Erythroblast (primary cell): ENCODE measurements at regions not wholly inside any gene's neighbourhood (a gene's known extent, or its start where the extent isn't known, plus 50 kb on each side); places are given as distances from the start of the nearest gene placed in this dataset.

Experiments used
- GATA1 ChIP-seq: IDR thresholded peaks from 2 replicates; pipeline ENCODE4 v1.6.1; 2011; ENCODE audit warnings: low read depth, mild to moderate bottlenecking, control low read depth, low read length, moderate library complexity
- POLR2A ChIP-seq: IDR thresholded peaks from 2 replicates; pipeline ENCODE4 v1.6.1; 2011; ENCODE audit warnings: mild to moderate bottlenecking, low read length

DNA sequence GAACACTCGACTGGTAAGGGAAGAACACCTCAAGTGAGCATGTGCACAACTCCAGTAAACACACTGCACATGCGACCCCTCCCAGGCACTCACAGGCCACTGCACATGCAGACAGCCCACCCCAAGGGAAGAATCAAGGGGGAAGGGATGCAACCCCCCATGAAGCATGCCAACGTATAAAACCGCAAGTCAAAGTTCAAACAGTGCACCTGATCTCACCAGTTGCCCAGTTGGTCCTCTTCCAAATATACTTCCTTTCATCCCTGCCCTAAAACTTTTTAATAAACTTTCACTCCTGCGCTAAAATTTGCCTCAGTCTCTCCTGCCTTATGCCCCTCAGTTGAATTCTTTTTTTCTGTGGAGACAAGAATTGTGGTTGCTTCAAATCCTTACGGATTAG is 51.0 kb upstream of the TOM1L1 start:
- TF ChIP-seq POLR2A (no peak), GATA1 (no peak)
